SK-N-SH treated with all-trans-retinoic acid at 6 μM for 48 hours (cell line): ENCODE measurements at regions not wholly inside any gene's neighbourhood (a gene's known extent, or its start where the extent isn't known, plus 50 kb on each side); places are given as distances from the start of the nearest gene placed in this dataset.

Experiments used
- ARNTL ChIP-seq: fragments of 450-650 bp; formaldehyde crosslinking; IDR thresholded peaks from 2 replicates; pipeline ENCODE4 v1.5.0; 2020; ENCODE audit warnings: low read depth, mild to moderate bottlenecking, moderate library complexity, borderline replicate concordance
- CREB5 ChIP-seq: fragments of 250-450 bp; sonication (Bioruptor Pico); IDR thresholded peaks from 2 replicates; pipeline ENCODE4 v1.5.1; 2020; ENCODE audit warnings: low read depth, mild to moderate bottlenecking, moderate library complexity
- ISL1 ChIP-seq: fragments of 250-450 bp; sonication (Bioruptor Pico); IDR thresholded peaks from 2 replicates; pipeline ENCODE4 v2.1.2; 2022; ENCODE audit warnings: mild to moderate bottlenecking, moderate library complexity
- OSR1 ChIP-seq: fragments of 250-450 bp; sonication (Bioruptor Pico); IDR thresholded peaks from 2 replicates; pipeline ENCODE4 v1.8.0; 2022; ENCODE audit warnings: moderate library complexity, mild to moderate bottlenecking, inconsistent platforms
- PATZ1 ChIP-seq: fragments of 250-450 bp; sonication (Bioruptor Pico); IDR thresholded peaks from 2 replicates; pipeline ENCODE4 v1.8.0; 2020; ENCODE audit warnings: mild to moderate bottlenecking, moderate library complexity, borderline replicate concordance
- POU6F1 ChIP-seq: fragments of 250-450 bp; sonication (Bioruptor Pico); IDR thresholded peaks from 2 replicates; pipeline ENCODE4 v1.8.0; 2021; ENCODE audit warnings: low read depth, mild to moderate bottlenecking, moderate library complexity, borderline replicate concordance
- PPARA ChIP-seq: fragments of 250-450 bp; sonication (Bioruptor Pico); IDR thresholded peaks from 2 replicates; pipeline ENCODE4 v1.5.0; 2020; ENCODE audit warnings: mild to moderate bottlenecking, borderline replicate concordance
- RARB ChIP-seq: fragments of 250-450 bp; sonication (Bioruptor Pico); IDR thresholded peaks from 2 replicates; pipeline ENCODE4 v1.8.0; 2021; ENCODE audit warnings: mild to moderate bottlenecking, moderate library complexity
- ZFP3 ChIP-seq: fragments of 250-450 bp; sonication (Bioruptor Pico); IDR thresholded peaks from 2 replicates; pipeline ENCODE4 v1.5.0; 2020; ENCODE audit warnings: mild to moderate bottlenecking, moderate library complexity
- ZNF565 ChIP-seq: fragments of 450-650 bp; formaldehyde crosslinking; conservative IDR thresholded peaks from 2 replicates; pipeline ENCODE4 v1.5.0; 2020; ENCODE audit warnings: low read depth, mild to moderate bottlenecking, moderate library complexity
- ZNF70 ChIP-seq: fragments of 450-650 bp; formaldehyde crosslinking; IDR thresholded peaks from 2 replicates; pipeline ENCODE4 v1.5.0; 2020; ENCODE audit warnings: mild to moderate bottlenecking, moderate library complexity
- ZNF8 ChIP-seq: fragments of 450-650 bp; formaldehyde crosslinking; IDR thresholded peaks from 2 replicates; pipeline ENCODE4 v1.5.0; 2020; ENCODE audit warnings: mild to moderate bottlenecking, moderate library complexity
- TF ChIP-seq, protein P1 (sequence below): fragments of 250-450 bp; sonication (Bioruptor Pico); IDR thresholded peaks from 2 replicates; pipeline ENCODE4 v1.5.0; 2020; ENCODE audit warnings: mild to moderate bottlenecking, moderate library complexity

GRCh38 chr3:57006179-57006657 lies 54.2 kb upstream of the SPATA12 start:
- TF ChIP-seq OSR1: no peak
- no peak for TF ChIP-seq POU6F1 (CRISPR knock-in tag)
- TF ChIP-seq PATZ1: no peak
- no peak for TF ChIP-seq ZNF565 (CRISPR knock-in tag)
- no peak for TF ChIP-seq ARNTL (CRISPR knock-in tag)
- no peak for TF ChIP-seq PPARA (CRISPR knock-in tag)
- no peak for TF ChIP-seq CREB5 (CRISPR knock-in tag)
- TF ChIP-seq, protein P1, sequence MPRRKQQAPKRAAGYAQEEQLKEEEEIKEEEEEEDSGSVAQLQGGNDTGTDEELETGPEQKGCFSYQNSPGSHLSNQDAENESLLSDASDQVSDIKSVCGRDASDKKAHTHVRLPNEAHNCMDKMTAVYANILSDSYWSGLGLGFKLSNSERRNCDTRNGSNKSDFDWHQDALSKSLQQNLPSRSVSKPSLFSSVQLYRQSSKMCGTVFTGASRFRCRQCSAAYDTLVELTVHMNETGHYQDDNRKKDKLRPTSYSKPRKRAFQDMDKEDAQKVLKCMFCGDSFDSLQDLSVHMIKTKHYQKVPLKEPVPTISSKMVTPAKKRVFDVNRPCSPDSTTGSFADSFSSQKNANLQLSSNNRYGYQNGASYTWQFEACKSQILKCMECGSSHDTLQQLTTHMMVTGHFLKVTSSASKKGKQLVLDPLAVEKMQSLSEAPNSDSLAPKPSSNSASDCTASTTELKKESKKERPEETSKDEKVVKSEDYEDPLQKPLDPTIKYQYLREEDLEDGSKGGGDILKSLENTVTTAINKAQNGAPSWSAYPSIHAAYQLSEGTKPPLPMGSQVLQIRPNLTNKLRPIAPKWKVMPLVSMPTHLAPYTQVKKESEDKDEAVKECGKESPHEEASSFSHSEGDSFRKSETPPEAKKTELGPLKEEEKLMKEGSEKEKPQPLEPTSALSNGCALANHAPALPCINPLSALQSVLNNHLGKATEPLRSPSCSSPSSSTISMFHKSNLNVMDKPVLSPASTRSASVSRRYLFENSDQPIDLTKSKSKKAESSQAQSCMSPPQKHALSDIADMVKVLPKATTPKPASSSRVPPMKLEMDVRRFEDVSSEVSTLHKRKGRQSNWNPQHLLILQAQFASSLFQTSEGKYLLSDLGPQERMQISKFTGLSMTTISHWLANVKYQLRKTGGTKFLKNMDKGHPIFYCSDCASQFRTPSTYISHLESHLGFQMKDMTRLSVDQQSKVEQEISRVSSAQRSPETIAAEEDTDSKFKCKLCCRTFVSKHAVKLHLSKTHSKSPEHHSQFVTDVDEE (CRISPR knock-in tag): no peak
- no peak for TF ChIP-seq ISL1
- TF ChIP-seq ZNF70: no peak
- TF ChIP-seq ZFP3: no peak
- TF ChIP-seq RARB: no peak
- no peak for TF ChIP-seq ZNF8 (CRISPR knock-in tag)
